T47D (cell line): ENCODE measurements at regions not wholly inside any gene's neighbourhood (a gene's known extent, or its start where the extent isn't known, plus 50 kb on each side); places are given as distances from the start of the nearest gene placed in this dataset.

ENCODE experiments used
- DNase-seq, 2 experiments: peaks; one replicate each; pipeline versions ENCODE4 v3.0.0 to v3.0.0-alpha.2; 2011 to 2012; ENCODE audit warnings: low read depth in 1 of 2, low spot score in 1 of 2
- JUND ChIP-seq: IDR thresholded peaks from 2 replicates; pipeline ENCODE4 v1.6.1; 2012; ENCODE audit warnings: low read depth
- in situ Hi-C: cut with HindIII; loops from 2 replicates; pipeline ENCODE4 v1.10.0; 2016; ENCODE audit warnings: low sequenced_read_pairs, low pct_unique_long_range_greater_than_20kb

DNA sequence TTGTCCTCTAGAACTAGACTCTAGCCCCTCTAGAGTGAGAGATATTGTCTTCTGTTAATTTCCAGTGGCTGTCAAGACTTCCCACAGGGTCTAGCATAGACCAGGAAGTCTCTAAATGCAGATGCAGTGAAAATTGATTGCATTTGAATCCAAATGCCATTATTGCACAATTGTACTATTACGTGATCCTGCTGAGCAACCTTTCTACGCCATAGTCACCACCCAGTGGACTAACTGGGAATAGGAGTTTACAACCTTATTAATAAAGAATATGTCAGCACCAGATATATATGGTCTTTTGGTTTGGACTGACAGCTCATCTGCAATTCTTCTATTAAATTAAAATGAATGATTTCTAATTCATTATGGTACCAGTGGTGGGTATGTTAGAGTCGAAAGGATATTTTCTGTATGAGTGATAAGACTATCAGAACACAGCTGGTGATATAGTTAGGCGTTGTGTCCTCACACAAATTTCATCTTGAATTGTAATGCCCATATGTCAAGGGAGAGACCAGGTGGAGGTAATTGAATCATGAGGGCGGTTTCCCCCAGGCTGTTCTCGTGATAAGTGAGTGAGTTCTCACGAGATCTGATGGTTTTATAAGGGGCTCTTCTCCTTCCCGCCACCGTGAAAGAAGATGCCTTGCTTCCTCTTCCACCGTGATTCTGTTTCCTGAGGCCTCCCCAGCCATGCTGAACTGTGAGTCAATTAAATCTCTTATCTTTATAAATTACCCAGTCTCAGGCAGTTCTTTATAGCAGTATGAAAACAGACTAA lies 138.9 kb upstream of the CA10 start:
- peak; percentile 11 to 24 for DNase-seq
- TF ChIP-seq JUND: no peak
- in situ Hi-C loops: no loop called here

DNA sequence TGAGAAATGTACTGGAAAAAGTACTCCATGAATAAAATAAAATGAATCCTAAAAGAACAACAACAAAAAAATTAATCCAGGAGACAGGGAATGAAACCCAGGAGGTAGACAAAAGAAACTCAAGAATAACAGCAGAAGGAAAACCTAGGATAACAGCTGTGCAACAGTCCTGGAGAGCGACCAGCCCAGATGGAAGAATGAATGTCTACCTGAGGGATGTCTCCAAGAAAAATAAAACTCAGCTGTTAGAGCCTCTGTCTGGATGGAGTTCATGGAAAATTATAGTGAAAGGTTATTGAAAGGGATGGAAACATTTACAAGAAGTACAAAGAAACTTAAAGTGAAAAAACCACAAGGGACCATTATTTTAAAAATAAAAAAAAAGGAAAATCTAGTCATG lies 135.8 kb upstream of the CA10 start:
- TF ChIP-seq JUND: no peak
- DNase-seq: no peak
- in situ Hi-C loops: no loop called here

DNA sequence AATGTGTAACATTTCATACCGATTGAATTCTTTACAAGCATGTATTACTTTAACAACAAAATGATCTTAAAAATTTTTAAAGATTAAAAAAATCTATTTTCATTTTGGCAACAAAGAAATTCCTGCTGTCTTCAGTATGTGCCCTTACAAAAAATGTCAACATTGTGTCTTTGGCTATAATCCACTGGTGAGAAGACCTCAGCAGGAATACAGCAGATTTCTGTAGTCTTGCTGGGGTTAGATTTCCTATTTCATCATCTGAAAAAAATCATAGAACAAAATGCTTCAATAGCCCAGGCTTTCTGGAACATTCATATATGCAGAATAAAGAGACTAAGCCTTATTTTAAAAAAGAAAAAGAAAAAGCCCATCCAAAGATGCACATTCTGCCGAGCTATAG lies 129.1 kb upstream of the CA10 start:
- TF ChIP-seq JUND: no peak
- in situ Hi-C loops: no loop called here
- no peak for DNase-seq

DNA sequence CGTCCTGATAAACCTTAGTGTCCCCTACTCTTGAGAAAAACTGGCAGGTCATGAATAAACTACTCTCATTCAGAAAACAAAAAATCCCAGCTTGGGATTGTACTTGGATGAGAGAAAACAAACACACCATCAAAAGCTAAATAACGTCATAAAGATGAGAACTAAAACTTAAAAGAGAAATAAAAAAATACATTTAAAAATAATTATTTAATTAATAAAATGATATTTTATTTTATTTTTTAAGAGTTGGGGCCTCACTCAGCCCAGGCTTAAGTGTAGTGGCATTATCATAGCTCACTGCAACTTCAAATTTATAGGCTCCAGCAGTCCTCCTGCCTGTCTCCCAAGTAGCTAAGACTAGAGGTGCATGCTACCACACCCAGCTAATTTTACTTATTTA lies 125.4 kb upstream of the CA10 start:
- TF ChIP-seq JUND: no peak
- DNase-seq: no peak
- in situ Hi-C loops: no loop called here

GRCh38 chr17:52276381-52277008 lies 118.0 kb upstream of the CA10 start:
- no peak for DNase-seq
- no peak for TF ChIP-seq JUND
- in situ Hi-C loops: no loop called here

GRCh38 chr17:52271781-52272180 lies 113.3 kb upstream of the CA10 start:
- TF ChIP-seq JUND: no peak
- in situ Hi-C loops: no loop called here
- no peak for DNase-seq

GRCh38 chr17:52255347-52255746 lies 96.8 kb upstream of the CA10 start:
- no peak for TF ChIP-seq JUND
- no peak for DNase-seq
- in situ Hi-C loops: no loop called here

GRCh38 chr17:52244689-52245088 lies 86.2 kb upstream of the CA10 start:
- no peak for DNase-seq
- in situ Hi-C loops: no loop called here

DNA sequence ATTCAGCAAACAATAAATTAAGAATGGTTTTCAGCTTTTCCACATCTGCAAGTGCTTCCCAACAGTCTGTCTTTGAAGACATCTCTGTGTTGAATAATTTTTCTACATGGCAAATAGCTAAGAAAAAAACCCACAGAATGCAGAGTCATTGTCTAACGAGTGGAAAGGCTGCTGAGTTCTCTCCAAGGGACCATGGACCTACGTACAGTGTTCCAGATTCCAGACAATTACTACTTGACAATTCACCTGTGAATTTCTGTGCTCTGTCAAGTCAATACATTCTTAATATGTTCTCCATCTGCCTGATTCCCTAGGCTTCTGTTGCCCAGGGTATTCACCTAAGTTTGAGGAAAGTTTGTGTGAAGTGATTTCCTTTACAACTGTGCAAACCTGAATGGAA lies 83.8 kb upstream of the CA10 start:
- in situ Hi-C loops: no loop called here
- no peak for DNase-seq
- no peak for TF ChIP-seq JUND

More at GRCh38 chr17:52244689-52245088, 86.2 kb upstream of the CA10 start:
- TF ChIP-seq JUND: no peak

GRCh38 chr17:52237151-52237550 lies 78.6 kb upstream of the CA10 start:
- in situ Hi-C loops: no loop called here
- no peak for DNase-seq
- TF ChIP-seq JUND: no peak

- in situ Hi-C loops: no loop called here
- no peak for DNase-seq
- no peak for TF ChIP-seq JUND
Measured at GRCh38 chr17:52235516-52235915, 77.0 kb upstream of the CA10 start.

DNA sequence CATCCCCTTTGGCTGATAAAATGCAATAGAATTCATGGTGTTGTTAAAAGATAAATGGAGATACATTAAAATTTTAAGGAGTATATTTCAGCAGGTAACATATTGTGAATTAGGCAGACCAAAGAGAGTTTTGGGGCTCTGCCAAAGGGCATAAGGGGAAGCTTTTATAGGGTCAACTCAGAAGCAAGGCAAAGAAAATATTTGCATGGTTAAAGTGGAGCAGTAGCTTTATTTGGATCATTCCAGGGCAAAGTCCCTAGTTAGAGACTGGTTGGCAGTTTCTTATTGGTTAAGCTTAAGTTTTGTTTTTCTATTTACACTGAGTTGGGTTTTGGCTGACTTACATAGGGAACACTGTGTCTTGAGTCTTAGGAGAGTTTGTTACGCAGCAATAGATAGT lies 75.1 kb upstream of the CA10 start:
- in situ Hi-C loops: no loop called here
- no peak for TF ChIP-seq JUND
- no peak for DNase-seq

DNA sequence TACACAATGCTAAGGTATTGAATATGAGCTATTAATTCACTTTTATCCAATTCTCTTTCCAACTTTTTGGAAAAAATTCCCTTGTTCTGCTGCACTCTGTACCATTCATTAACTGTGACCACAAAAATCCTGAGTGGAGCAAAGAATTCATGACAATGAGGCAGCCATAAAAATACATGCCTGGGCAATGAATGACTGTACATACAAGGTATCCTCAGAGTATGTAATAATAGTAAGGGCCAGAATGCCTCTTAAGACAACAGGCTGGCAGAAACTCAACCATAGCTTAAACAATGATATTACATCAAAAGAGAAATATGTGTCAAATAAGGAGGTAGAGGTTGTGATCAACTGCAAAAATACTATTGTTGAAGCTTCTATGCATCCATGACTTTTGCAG lies 74.7 kb upstream of the CA10 start:
- DNase-seq: no peak
- no peak for TF ChIP-seq JUND
- in situ Hi-C loops: no loop called here
